ENCODE measurements at regions not wholly inside any gene's neighbourhood (a gene's known extent, or its start where the extent isn't known, plus 50 kb on each side); places are given as distances from the start of the nearest gene placed in this dataset.
"Not testable (repeated sequence)": the region's sequence is repeated elsewhere in the genome, so short reads cannot be mapped to it uniquely, and the experiment has no call there.

DNA sequence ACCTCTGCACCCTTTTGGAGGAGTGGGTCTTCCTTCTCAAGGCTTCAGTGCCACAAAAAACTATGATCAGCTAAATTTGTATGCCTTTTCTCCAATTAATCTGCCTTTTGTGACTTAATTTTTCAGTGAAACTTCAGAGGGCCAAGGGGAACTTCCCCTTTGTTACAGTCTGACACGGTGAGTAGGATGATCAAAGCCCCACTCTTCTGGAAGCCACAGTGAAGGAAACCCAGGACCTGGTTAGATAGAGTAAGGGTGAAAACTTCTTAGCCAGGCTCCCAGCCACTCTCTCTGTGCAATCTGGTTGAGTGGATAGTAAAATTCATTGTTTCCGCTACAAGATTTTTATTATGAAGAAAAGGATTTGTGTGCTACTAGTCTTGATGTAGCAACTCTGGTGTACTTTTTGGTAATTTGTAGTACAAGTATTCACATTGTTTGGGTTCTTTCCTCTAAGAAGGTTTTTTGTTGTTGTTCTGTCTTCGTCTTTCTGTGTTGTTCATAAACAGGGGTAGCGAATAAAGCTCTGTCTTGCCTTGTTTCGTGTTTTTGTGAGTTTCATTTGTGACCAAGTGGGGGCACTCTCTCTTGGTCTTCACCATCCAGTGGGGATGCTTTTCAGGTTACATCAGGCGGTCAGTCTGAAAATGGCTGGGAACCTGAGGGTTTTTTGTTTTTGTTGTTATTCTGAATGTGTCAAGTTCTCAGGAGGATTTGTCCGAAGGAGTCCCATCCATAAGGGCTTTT lies 268.5 kb upstream of the NPSR1 start:
- DNase-seq (ENCODE audit: low read depth in 1 of 2, low spot score in 1 of 2) = no peak

DNA sequence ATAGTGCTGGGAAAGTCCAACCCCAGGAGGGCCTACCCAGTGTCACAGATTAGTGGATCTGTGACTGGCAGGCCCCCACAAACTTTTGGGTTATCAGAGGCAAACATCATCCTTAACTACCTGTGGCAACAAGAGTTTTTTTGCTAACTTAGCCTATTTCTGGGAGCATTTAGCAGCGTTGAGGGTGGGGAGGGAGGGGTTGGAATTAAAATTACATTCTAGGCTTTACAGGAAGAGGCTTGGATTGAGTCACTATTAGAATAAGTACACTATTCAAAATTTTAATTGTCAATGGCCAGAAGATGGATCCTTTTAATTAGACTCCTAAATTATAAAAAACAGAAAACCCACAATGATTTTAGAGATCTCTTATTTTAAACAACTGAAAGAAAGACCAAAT lies 267.9 kb upstream of the NPSR1 start:
- no peak for DNase-seq (ENCODE audit: low read depth in 1 of 2, low spot score in 1 of 2)

DNA sequence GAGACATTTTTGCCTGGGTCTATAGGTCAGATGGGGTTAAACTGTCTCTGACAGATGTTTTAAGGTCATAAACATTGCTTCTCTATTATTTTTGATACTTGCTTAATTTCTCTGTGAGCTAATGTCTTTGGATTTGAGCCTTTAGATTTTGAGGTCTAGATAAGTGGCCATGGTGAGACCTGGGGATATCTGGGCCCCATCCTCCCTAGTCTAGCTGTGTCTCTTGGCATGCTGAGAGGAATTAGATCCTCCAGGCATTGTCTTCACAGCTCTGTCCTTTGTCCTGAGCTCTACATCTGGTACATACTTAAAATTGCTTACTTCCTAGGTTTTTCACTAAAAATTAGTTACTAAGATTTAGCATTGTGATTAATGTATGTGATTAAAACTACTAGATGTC lies 265.0 kb upstream of the NPSR1 start:
- DNase-seq (ENCODE audit: low read depth in 1 of 2, low spot score in 1 of 2) = no peak

DNA sequence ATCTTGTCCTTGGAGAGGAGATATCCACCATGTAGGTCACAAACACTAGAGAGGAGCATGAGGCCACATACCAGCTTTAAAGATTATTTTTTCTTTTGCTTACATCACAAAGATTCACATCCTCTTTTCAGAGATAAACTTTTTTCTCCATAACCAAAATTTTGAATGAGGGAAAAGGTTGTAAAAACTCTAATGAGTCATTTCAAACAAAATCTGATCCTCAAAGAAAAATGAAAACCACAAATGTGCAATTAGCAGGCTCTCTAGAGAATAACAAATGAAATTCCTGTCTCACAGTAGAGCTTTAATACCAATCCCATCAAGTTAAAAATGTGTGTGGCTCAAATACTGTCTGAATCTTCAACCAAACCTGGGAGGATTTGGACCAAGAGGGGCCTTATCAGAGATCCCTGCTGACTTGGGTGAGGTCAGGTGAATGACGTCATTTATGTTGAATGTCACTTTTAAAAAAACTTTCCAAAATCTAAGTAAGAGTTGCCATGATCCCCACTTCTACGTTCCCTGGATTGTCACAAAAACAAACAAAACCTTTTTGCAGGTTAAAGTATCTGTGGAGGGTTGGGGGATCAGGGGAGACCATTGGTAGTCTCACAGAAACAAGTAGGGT lies 261.5 kb upstream of the NPSR1 start:
- no peak for DNase-seq (ENCODE audit: low read depth in 1 of 2, low spot score in 1 of 2)

- DNase-seq (ENCODE audit: low read depth in 1 of 2, low spot score in 1 of 2) = no peak
Measured at GRCh38 chr7:34401776-34402175, 256.2 kb upstream of the NPSR1 start.

DNA sequence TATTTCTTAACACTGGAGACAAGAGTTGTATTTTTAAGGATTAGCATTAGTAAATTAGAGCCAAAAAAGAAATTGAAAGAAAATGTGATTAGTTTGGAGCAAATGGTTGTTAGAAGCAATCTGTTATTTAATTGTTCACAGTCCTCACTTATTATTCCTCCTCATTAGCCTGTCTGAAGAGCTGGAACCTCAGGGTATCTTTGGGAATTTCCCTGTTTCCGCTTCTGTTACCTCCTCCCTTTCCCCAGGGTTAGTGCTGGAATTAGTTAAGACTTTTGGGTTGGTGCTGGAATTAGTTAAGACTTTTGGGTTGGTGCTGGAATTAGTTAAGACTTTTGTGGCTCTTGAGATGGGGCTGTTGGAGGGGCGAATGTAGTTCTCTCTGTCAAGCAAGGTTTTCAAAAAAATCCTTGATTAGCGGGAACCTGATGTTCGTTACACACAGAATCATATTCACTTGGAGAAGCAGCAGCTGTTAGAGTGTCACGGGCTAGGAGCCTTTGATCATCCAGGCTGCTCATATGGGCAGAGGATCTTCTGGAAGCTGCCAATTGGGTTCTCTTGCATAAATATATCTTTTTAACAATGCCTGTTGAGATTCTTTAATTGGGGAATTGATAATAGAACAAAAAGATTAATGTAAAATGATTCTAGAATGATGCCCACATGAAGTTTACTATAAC lies 251.0 kb upstream of the NPSR1 start:
- DNase-seq (ENCODE audit: low read depth in 1 of 2, low spot score in 1 of 2) = no peak

DNA sequence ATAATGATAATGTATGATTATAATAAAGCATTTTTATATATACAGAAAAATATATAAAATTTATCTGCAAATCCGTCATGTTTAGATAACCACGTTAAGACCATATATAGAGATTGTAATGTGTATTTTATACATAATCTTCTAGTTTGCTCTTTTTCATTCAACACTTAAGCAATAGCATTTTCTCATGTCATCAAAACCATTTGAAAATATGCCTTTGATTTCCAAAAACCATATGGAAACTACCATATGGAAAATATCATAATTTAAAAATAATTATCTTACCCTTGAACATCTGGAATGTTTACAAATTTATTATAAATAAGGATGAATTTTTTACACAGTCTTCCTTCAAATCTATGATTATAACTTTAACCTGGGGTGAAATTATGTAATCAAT lies 250.4 kb upstream of the NPSR1 start:
- DNase-seq (ENCODE audit: low read depth in 1 of 2, low spot score in 1 of 2) = no peak

DNA sequence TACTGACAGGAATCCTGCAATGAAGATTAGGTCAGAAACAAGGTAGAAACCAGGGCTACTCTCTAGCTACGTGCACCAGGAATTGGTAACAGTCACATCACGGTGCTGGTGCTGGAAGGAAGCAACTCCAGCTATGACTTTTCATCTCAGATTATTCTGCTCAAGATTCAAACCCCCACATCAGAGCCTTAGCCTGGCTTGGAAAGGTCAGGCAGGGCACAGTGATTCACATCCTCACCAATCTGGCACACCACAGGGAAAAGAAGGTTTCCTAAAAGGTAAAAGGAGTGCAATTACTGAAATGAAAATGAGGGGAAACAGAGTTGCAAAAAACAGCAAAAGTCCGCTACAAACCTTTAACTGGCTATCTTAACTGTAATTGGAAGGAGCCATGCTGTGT lies 240.2 kb upstream of the NPSR1 start:
- DNase-seq (ENCODE audit: low read depth in 1 of 2, low spot score in 1 of 2) = no peak

GRCh38 chr7:34421526-34421925 lies 236.5 kb upstream of the NPSR1 start:
- DNase-seq (ENCODE audit: low read depth in 1 of 2, low spot score in 1 of 2) = no peak

DNA sequence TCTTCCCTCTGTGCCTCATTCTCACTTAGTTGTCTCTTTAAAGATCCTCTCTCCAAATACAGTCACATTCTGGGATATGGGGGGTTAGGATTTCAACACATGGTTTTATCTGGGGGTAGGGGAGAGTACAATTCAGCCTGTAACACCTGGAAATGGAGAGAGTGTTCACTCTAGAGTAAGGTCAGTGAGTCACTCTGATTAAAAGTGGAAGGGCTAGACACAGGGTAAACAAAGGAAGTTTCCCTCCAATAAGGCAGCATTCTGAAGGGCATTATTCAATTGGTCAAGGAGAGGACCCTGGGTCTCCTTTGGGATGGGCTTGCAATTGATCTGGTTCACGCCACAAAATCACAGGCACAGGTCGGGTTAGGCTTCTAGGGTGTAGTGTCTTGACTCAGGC lies 232.8 kb upstream of the NPSR1 start:
- no peak for DNase-seq (ENCODE audit: low read depth in 1 of 2, low spot score in 1 of 2)

DNA sequence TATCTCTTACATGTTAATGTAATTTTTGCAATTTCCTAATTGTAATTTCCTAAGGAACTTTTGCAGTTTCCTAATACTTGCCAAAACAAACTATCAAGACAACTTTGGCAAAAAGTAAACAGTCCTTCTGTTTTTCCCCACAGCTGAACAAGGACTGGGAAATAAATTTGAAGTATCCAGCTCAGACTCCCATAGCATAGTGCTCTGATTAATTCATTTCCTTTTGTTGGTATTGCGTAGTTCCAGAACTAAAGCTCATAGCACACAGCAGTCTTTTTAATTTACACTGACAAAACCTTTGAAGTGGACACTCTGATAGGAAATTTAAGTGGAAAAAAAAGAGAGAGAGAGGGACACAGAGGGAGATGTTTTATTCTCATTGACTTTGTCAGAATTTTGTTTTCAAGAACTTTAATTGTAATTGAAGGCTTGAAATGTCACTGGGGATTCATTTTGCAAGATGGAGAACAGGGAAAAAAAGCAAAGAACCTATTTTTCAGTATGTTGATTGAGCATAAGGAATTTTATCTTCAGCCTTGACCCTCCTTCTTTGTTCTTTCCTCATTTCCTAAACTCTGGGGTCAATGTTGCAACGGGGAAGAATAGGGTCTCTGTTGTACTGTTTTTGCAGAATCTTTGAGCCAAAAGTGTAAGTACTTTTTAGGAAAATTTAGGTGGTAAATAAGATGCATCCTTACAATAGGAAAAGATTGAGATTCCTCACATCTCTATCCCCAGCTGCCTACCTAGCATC lies 232.2 kb upstream of the NPSR1 start:
- no peak for DNase-seq (ENCODE audit: low read depth in 1 of 2, low spot score in 1 of 2)

DNA sequence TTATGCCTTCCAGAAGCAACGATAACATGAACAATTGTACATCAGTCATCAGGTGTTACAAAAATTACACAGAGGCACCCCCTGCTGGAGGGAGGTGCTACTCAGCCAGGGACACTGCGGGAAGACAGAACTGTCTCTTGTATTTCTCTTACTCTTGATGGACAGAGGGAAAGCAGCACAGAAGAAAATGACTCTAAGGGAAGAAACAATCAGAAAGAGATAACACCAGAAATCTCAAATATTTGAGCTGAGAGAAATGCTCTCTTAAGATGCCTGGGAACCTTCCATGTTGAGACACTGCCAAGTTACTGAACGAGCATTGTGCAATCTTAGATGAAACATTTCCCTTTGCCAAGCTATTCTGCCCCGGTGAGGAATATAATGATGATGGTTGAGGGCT lies 227.6 kb upstream of the NPSR1 start:
- no peak for DNase-seq (ENCODE audit: low read depth in 1 of 2, low spot score in 1 of 2)

DNA sequence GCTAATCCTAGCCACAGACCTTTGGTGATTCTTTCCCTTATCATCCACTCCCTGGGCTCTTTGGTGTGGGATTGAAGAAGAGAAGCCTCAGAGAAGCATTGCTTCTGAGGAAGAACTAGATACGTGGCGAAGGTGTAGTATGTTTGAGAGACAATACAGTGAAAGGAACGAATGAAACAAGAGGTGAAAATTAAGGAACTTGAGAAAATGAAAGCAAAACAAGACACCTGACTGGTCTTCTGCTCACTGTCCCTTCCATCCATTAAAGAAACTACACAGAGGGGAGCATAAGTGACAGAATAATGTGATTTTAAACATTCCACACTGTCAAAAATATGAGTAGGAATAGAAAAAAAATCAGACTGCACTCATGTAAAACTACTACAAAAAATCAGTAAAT lies 219.6 kb upstream of the NPSR1 start:
- no peak for DNase-seq (ENCODE audit: low read depth in 1 of 2, low spot score in 1 of 2)

DNA sequence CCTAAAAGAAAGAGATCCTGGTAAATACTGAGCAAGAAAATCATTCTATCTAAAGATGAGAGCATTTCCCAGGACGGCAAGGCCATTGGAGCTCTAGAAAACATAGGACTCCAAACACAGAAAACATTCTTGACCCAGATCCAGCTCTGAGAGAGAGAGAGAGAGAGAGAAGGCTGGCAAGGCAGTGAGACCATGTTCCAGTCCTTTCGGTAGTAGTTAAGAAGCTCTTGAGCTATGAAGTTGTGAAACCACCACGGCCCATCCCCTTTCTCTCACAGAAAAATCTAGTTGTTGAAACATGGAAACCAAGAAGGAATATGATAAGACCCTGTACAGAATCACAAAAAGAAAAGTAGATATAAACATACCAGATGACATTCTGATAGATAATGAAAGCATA lies 212.4 kb upstream of the NPSR1 start:
- DNase-seq (ENCODE audit: low read depth in 1 of 2, low spot score in 1 of 2) = no peak

DNA sequence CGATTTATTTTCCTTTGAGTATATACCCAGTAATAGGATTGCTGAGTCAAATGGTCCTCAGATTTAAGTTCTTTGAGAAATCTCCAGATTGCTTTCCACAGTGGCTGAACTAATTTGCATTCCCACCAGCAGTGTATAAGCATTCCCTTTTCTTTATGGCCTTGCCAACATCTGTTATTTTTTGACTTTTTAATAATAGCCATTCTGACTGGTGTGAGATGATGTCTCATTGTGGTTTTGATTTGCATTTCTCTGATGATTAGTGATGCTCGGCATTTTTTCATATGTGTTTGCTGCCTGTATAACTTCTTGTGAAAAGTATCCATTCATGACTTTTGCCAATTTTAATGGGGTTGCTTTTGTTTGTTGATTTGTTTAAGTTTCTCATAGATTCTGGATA lies 209.5 kb upstream of the NPSR1 start:
- DNase-seq (ENCODE audit: low read depth in 1 of 2, low spot score in 1 of 2) = not testable (repeated sequence)

DNA sequence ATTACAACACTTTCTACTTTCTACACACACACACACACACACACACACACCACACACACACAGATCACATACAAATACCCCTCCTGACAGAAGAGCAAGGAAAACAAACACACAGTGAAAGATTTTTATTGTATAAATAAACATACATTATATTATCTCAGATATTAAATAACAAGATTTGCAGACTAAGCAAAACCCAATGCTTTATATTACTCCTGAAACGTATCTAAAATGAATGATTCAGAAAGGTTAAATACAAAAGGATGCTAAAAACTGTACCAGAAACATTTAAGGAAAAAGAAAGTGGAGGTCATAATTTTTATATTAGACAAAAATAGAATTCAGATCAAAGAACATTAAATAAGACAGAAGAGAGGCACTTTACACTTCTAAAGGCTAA lies 208.3 kb upstream of the NPSR1 start:
- DNase-seq (ENCODE audit: low read depth in 1 of 2, low spot score in 1 of 2) = no peak

DNA sequence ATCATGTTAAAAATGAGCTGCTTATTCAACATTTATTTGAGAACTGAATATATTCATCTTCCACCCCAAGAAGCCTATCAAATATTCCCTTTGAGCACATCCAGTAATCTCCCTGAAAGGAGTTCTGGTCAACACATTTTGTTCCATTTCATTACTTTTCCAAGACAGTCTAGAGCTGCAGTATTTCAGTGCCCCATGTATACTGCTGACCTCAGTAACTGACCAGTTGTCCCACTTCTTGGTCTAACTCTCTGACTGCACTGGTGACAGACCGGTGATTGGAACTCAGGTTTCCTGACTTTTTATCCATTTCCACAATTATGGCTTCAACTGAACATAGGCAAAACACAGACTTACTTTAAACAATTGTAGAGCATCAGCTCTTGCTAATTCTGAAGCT lies 206.8 kb upstream of the NPSR1 start:
- no peak for DNase-seq (ENCODE audit: low read depth in 1 of 2, low spot score in 1 of 2)

DNA sequence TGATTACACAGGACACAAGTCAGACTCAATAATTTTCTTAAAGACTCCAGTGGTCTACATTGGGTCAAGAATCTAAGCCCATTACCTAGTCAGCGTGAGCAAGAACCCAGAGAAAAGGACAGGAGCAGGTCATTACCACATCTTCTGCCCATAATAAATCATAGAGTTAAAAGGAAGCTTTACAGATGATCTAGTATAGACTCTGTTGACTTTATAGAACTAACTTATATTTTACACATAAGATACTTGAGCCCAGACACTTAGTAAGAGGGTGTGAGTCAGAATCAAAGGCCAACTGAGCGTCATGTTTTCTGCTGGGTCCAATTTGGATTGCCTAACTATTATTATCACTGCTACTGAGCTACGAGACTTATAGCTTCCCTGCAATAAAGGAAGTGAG lies 206.1 kb upstream of the NPSR1 start:
- no peak for DNase-seq (ENCODE audit: low read depth in 1 of 2, low spot score in 1 of 2)

- no peak for DNase-seq (ENCODE audit: low read depth in 1 of 2, low spot score in 1 of 2)
Measured at GRCh38 chr7:34452363-34452762, 205.7 kb upstream of the NPSR1 start.

- no peak for DNase-seq (ENCODE audit: low read depth in 1 of 2, low spot score in 1 of 2)
Measured at GRCh38 chr7:34453150-34453549, 204.9 kb upstream of the NPSR1 start.

- DNase-seq (ENCODE audit: low read depth in 1 of 2, low spot score in 1 of 2) = no peak
Measured at GRCh38 chr7:34454381-34454780, 203.6 kb upstream of the NPSR1 start.

GRCh38 chr7:34457329-34457728 lies 200.7 kb upstream of the NPSR1 start:
- no peak for DNase-seq (ENCODE audit: low read depth in 1 of 2, low spot score in 1 of 2)
